Hepatocyte (in vitro differentiated cells): ENCODE measurements at regions not wholly inside any gene's neighbourhood (a gene's known extent, or its start where the extent isn't known, plus 50 kb on each side); places are given as distances from the start of the nearest gene placed in this dataset.

Experiments used
- CTCF ChIP-seq: fragments of 200-600 bp; sonication (generic); IDR thresholded peaks from 2 replicates; pipeline ENCODE4 v1.5.1; 2016; ENCODE audit warnings: antibody characterized with exemption, mild to moderate bottlenecking; ENCODE audit not compliant: poor library complexity
- EZH2phosphoT487 ChIP-seq: fragments of 200-600 bp; sonication (generic); IDR thresholded peaks from one replicate; pipeline ENCODE4 v1.6.1; 2018; ENCODE audit warnings: antibody characterized with exemption, mild to moderate bottlenecking, low read depth, moderate library complexity; ENCODE audit not compliant: unreplicated experiment, severe bottlenecking

DNA sequence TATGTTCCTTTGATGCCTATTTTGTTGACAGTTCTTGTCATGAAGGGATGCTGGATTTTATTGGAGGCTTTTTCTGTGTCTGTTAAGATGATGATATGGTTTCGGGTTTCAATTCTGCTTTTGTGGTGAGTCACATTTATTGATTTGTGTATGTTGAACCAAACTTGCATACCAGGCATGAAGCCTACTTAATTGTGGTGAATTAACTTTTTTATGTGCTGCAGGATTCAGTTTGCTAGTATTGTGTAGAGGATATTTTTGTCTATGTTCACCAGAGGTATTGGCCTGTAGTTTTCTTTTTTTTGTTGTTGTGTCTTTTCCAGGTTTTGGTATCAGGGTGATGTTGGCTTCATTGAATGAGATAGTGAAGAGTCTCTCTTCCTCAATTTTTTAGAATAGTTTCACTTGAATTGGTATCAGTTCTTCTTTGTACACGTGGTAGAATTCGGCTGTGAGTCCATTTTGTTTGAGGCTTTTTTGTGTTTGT, 345.9 kb downstream of the KIF20B start:
- TF ChIP-seq CTCF (no peak), EZH2phosphoT487 (no peak)
